ENCODE measurements at regions not wholly inside any gene's neighbourhood (a gene's known extent, or its start where the extent isn't known, plus 50 kb on each side); places are given as distances from the start of the nearest gene placed in this dataset.

DNA sequence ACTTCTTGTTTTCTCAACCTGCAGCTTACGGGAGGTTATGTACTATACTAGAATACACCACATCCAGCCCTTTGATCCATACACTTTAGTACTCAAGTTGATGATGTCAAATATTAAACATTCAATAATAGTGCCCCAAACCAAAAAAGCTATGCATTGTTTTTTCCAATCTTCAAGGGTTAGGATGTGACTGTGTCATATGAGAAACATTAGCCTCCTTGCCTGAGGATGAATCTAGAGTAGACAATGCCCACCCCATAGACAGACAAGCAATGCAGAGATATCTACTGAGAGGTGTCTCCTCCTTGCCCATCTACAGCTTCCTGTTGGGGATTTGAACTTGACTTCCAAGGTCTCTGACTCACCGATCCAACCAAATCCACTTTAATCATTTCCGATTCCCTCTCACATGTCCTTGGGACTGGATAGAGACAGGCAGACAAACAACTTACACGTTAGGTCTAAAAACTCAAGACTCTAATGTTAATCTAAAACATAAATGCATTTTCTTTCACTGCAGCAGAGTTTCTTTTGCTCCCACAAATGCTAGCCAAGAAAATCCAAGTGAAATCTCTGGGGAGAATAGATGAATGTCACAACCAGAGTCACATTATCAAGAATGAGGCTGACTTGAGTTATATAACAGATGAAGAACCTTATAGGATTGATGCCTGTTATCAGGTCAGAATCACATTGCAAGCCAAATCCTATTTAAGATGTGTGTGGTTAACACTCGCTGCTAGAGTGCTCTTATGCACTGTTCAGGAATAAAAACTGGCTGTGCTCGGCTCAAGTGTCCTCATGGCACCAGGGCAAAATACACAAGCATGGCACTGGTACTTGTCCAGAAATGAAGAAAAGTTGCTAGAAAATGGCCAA is 75.5 kb upstream of the TNFAIP3 start:
- Mint-ChIP-seq H3K36me3 (ENCODE audit: low read depth, unreplicated experiment) (no peaks in the 10 kb centered on the region), H3K4me1 (ENCODE audit: unreplicated experiment) (peaks cover 32% of the 10 kb centered on the region), H3K27ac (ENCODE audit: unreplicated experiment) (no peak overlapping the region), H3K4me3 (ENCODE audit: unreplicated experiment) (no peak overlapping the region), H3K27me3 (ENCODE audit: unreplicated experiment) (no peaks in the 10 kb centered on the region), H3K9me3 (ENCODE audit: unreplicated experiment) (no peaks in the 10 kb centered on the region)
- TF ChIP-seq, protein P1, sequence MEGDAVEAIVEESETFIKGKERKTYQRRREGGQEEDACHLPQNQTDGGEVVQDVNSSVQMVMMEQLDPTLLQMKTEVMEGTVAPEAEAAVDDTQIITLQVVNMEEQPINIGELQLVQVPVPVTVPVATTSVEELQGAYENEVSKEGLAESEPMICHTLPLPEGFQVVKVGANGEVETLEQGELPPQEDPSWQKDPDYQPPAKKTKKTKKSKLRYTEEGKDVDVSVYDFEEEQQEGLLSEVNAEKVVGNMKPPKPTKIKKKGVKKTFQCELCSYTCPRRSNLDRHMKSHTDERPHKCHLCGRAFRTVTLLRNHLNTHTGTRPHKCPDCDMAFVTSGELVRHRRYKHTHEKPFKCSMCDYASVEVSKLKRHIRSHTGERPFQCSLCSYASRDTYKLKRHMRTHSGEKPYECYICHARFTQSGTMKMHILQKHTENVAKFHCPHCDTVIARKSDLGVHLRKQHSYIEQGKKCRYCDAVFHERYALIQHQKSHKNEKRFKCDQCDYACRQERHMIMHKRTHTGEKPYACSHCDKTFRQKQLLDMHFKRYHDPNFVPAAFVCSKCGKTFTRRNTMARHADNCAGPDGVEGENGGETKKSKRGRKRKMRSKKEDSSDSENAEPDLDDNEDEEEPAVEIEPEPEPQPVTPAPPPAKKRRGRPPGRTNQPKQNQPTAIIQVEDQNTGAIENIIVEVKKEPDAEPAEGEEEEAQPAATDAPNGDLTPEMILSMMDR (IDR thresholded peaks at IDR 0.05; ENCODE audit: unreplicated experiment) = no peak
- no peak for DNase-seq (ENCODE audit: low spot score)

DNA sequence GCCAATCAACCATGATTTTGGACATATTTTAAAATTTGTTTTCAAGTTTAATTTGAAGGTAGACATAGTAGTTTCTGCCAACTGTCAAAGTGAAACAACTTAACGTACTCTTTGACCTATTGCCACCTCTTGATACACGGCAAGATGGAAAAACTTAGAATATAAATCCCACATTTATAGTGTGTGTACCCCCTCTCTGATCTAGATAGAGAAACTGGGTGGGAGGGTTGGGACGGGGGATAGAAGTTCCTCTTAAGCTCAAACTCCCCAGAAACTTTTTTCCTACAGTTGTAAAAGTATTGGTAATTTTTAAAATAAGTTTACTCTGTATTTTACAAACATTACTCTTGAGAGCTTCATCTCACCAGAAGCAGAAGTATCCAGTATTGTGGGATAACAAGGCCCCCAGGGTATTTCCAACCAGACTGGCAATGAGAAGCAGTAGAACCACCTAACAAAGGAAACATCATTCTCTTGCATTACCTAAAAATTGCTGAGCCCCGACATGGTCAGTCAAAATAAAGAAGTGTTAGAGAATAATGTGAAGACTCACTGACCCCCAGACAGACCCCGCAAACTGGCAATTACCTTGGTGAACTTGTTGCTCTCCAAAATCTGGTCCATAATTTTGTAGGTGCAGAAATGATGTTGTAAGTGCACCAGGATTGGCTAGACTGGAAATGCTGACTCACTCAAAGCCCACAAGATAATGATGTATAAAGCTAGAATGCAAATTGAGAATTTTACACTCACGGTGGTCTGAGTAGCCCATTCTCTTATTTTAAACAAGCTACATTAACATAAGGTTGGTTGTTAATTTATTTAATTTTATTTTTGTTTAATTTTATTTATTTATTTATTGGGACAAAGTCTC is 74.7 kb upstream of the TNFAIP3 start:
- Mint-ChIP-seq H3K36me3 (ENCODE audit: low read depth, unreplicated experiment) (no peaks in the 10 kb centered on the region), H3K4me3 (ENCODE audit: unreplicated experiment) (no peak overlapping the region), H3K27ac (ENCODE audit: unreplicated experiment) (no peak overlapping the region), H3K27me3 (ENCODE audit: unreplicated experiment) (no peaks in the 10 kb centered on the region), H3K9me3 (ENCODE audit: unreplicated experiment) (no peaks in the 10 kb centered on the region), H3K4me1 (ENCODE audit: unreplicated experiment) (peaks cover 37% of the 10 kb centered on the region)
- TF ChIP-seq, protein P1 (IDR thresholded peaks at IDR 0.05; ENCODE audit: unreplicated experiment) = no peak
- DNase-seq (ENCODE audit: low spot score) = no peak

DNA sequence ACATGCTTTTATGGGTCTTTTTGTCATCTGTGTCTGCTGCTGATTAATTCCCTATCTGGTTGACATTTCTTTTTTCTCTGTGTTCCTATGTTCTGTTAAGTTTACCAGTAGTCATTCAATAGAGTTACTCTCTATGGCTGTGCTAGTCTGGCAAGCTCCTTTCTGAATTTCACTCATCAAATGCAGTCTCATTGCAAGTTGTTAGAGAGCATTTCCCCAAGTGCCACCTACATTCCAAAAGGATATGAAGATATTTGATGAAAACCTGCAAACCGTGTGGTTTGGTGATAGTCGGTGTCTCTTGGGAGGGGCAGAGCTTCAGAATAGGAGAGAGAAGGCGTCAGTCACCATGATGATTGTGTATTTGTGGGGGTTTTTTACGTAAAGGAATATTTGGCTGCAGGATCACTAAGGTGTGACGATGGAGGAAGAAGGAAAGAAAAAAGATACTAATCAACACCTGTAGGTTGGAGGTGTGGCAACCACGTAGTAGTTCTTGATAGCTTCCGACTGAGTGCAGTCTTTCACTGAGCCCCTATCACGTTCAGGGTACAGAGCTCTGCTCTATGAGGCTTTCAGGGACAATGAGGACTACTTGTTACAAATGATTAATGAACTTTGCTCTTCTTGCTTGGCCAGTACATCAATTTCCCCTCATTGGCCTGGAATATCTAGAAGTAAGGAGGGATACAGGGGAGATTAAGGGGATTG is 73.1 kb upstream of the TNFAIP3 start:
- DNase-seq (ENCODE audit: low spot score) = no peak
- Mint-ChIP-seq H3K9me3 (ENCODE audit: unreplicated experiment) (no peaks in the 10 kb centered on the region), H3K4me3 (ENCODE audit: unreplicated experiment) (no peak overlapping the region), H3K4me1 (ENCODE audit: unreplicated experiment) (peaks cover 37% of the 10 kb centered on the region), H3K27ac (ENCODE audit: unreplicated experiment) (peak overlapping the region; percentile 89), H3K27me3 (ENCODE audit: unreplicated experiment) (no peaks in the 10 kb centered on the region), H3K36me3 (ENCODE audit: low read depth, unreplicated experiment) (no peaks in the 10 kb centered on the region)
- TF ChIP-seq, protein P1 (IDR thresholded peaks at IDR 0.05; ENCODE audit: unreplicated experiment) = no peak

DNA sequence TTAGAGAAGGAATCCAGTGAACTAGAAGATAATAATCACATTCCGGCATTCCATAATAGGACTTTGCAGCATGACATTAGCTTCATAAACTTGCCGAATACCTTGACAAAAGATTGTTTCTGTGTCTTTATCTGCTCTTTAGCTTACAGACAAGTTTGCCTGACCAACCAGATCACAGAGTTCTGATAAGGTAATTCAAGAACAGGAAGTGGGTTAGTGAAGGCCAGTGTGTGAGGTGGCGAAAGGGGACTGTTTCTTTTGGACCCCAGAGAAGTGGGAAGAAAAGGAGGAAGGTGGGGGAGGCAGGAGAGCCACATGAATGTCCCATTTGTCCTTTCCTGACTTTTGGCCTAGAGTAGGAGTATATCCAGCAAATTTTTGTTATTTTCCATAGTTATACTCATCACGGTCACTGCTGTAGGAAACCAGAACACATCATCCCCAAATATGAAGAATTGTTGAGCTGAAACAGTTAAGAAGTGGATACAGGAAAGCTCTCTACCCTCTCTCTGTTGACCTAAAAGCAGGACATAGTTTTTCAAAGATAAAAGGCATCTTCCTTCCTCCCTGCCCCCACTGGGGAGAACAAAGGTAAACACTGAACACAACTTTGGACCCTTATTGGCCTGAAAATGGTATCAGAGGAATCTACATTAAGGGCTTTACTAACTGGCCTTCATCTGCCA is 72.4 kb upstream of the TNFAIP3 start:
- Mint-ChIP-seq H3K27me3 (ENCODE audit: unreplicated experiment) (no peaks in the 10 kb centered on the region), H3K27ac (ENCODE audit: unreplicated experiment) (peak overlapping the region; percentile 89), H3K36me3 (ENCODE audit: low read depth, unreplicated experiment) (no peaks in the 10 kb centered on the region), H3K4me1 (ENCODE audit: unreplicated experiment) (peaks cover 37% of the 10 kb centered on the region), H3K9me3 (ENCODE audit: unreplicated experiment) (no peaks in the 10 kb centered on the region), H3K4me3 (ENCODE audit: unreplicated experiment) (no peak overlapping the region)
- TF ChIP-seq, protein P1 (IDR thresholded peaks at IDR 0.05; ENCODE audit: unreplicated experiment) = no peak
- DNase-seq (ENCODE audit: low spot score) = no peak

Data from endothelial cell (in vitro differentiated cells).